ENCODE measurements at regions not wholly inside any gene's neighbourhood (a gene's known extent, or its start where the extent isn't known, plus 50 kb on each side); places are given as distances from the start of the nearest gene placed in this dataset.

GRCh38 chr6:146962329-146962728 is 241.9 kb upstream of the STXBP5 start:
- TF ChIP-seq, protein P1, sequence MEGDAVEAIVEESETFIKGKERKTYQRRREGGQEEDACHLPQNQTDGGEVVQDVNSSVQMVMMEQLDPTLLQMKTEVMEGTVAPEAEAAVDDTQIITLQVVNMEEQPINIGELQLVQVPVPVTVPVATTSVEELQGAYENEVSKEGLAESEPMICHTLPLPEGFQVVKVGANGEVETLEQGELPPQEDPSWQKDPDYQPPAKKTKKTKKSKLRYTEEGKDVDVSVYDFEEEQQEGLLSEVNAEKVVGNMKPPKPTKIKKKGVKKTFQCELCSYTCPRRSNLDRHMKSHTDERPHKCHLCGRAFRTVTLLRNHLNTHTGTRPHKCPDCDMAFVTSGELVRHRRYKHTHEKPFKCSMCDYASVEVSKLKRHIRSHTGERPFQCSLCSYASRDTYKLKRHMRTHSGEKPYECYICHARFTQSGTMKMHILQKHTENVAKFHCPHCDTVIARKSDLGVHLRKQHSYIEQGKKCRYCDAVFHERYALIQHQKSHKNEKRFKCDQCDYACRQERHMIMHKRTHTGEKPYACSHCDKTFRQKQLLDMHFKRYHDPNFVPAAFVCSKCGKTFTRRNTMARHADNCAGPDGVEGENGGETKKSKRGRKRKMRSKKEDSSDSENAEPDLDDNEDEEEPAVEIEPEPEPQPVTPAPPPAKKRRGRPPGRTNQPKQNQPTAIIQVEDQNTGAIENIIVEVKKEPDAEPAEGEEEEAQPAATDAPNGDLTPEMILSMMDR (IDR thresholded peaks at IDR 0.05), result no peak
- TF ChIP-seq POLR2A (IDR thresholded peaks at IDR 0.05), result no peak

Measured in esophagus squamous epithelium (tissue), 4 donors.